ENCODE measurements at regions not wholly inside any gene's neighbourhood (a gene's known extent, or its start where the extent isn't known, plus 50 kb on each side); places are given as distances from the start of the nearest gene placed in this dataset.
"Not testable (repeated sequence)": the region's sequence is repeated elsewhere in the genome, so short reads cannot be mapped to it uniquely, and the experiment has no call there.

- Mint-ChIP-seq H3K9me3 (no peaks in the 10 kb centered on the region), H3K4me3 (no peak overlapping the region), H3K36me3 (ENCODE audit: insufficient read depth) (no peaks in the 10 kb centered on the region), H3K4me1 (no peaks in the 10 kb centered on the region), H3K27me3 (no peaks in the 10 kb centered on the region), H3K27ac (ENCODE audit: low read depth) (no peak overlapping the region)
- DNase-seq (ENCODE audit: low spot score in 2 of 2) (no peak), ATAC-seq (replicated peaks; ENCODE audit: extremely low read depth, poor library complexity, severe bottlenecking) (no peak)
These were observed 119.4 kb upstream of the SPIN1 start for GRCh38 chr9:88268886-88269285.

GRCh38 chr9:88267283-88267682 lies 121.0 kb upstream of the SPIN1 start:
- Mint-ChIP-seq H3K4me3 (no peak overlapping the region), H3K4me1 (no peaks in the 10 kb centered on the region), H3K36me3 (ENCODE audit: insufficient read depth) (no peaks in the 10 kb centered on the region), H3K9me3 (no peaks in the 10 kb centered on the region), H3K27me3 (no peaks in the 10 kb centered on the region), H3K27ac (ENCODE audit: low read depth) (no peak overlapping the region)
- no peak for DNase-seq (ENCODE audit: low spot score in 2 of 2)
- ATAC-seq (replicated peaks; ENCODE audit: extremely low read depth, poor library complexity, severe bottlenecking) = no peak

- no peaks in the 10 kb centered on the region for H3K27me3 Mint-ChIP-seq
- no peak overlapping the region for H3K27ac Mint-ChIP-seq (ENCODE audit: low read depth)
- no peaks in the 10 kb centered on the region for H3K36me3 Mint-ChIP-seq (ENCODE audit: insufficient read depth)
- ATAC-seq (replicated peaks; ENCODE audit: extremely low read depth, poor library complexity, severe bottlenecking) = no peak
- no peaks in the 10 kb centered on the region for H3K9me3 Mint-ChIP-seq
- no peak overlapping the region for H3K4me3 Mint-ChIP-seq
- no peaks in the 10 kb centered on the region for H3K4me1 Mint-ChIP-seq
- no peak for DNase-seq (ENCODE audit: low spot score in 2 of 2)
These were observed 121.8 kb upstream of the SPIN1 start for GRCh38 chr9:88266416-88266815.

- Mint-ChIP-seq H3K27ac (ENCODE audit: low read depth) (no peak overlapping the region), H3K9me3 (no peaks in the 10 kb centered on the region), H3K27me3 (peaks cover 48% of the 10 kb centered on the region), H3K36me3 (ENCODE audit: insufficient read depth) (no peaks in the 10 kb centered on the region), H3K4me1 (no peaks in the 10 kb centered on the region), H3K4me3 (no peak overlapping the region)
- DNase-seq (ENCODE audit: low spot score in 2 of 2) (no peak), ATAC-seq (replicated peaks; ENCODE audit: extremely low read depth, poor library complexity, severe bottlenecking) (no peak)
These were observed 120.7 kb upstream of the SPATA31C2 start for GRCh38 chr9:88259001-88259400.

- Mint-ChIP-seq H3K4me1 (no peaks in the 10 kb centered on the region), H3K27ac (ENCODE audit: low read depth) (no peak overlapping the region), H3K27me3 (peaks cover 48% of the 10 kb centered on the region), H3K4me3 (no peak overlapping the region), H3K36me3 (ENCODE audit: insufficient read depth) (no peaks in the 10 kb centered on the region), H3K9me3 (no peaks in the 10 kb centered on the region)
- no peak for ATAC-seq (replicated peaks; ENCODE audit: extremely low read depth, poor library complexity, severe bottlenecking)
- no peak for DNase-seq (ENCODE audit: low spot score in 2 of 2)
These were observed 120.3 kb upstream of the SPATA31C2 start for GRCh38 chr9:88258601-88259000.

- H3K27ac Mint-ChIP-seq (ENCODE audit: low read depth) = no peak overlapping the region
- no peaks in the 10 kb centered on the region for H3K4me1 Mint-ChIP-seq
- DNase-seq (ENCODE audit: low spot score in 2 of 2) = no peak
- no peak overlapping the region for H3K4me3 Mint-ChIP-seq
- peaks cover 48% of the 10 kb centered on the region for H3K27me3 Mint-ChIP-seq
- ATAC-seq (replicated peaks; ENCODE audit: extremely low read depth, poor library complexity, severe bottlenecking) = no peak
- peaks cover 1% of the 10 kb centered on the region for H3K9me3 Mint-ChIP-seq
- no peaks in the 10 kb centered on the region for H3K36me3 Mint-ChIP-seq (ENCODE audit: insufficient read depth)
These were observed 119.7 kb upstream of the SPATA31C2 start for GRCh38 chr9:88258024-88258423.

- ATAC-seq (replicated peaks; ENCODE audit: extremely low read depth, poor library complexity, severe bottlenecking) (no peak), DNase-seq (ENCODE audit: low spot score in 2 of 2) (no peak)
- Mint-ChIP-seq H3K9me3 (peaks cover 7% of the 10 kb centered on the region), H3K27me3 (peaks cover 48% of the 10 kb centered on the region), H3K36me3 (ENCODE audit: insufficient read depth) (no peaks in the 10 kb centered on the region), H3K4me1 (no peaks in the 10 kb centered on the region), H3K27ac (ENCODE audit: low read depth) (no peak overlapping the region), H3K4me3 (no peak overlapping the region)
These were observed 117.9 kb upstream of the SPATA31C2 start for GRCh38 chr9:88256216-88256615.

- Mint-ChIP-seq H3K9me3 (peaks cover 11% of the 10 kb centered on the region), H3K27me3 (peaks cover 48% of the 10 kb centered on the region)
- not testable (repeated sequence) for ATAC-seq (replicated peaks; ENCODE audit: extremely low read depth, poor library complexity, severe bottlenecking); H3K36me3 Mint-ChIP-seq (ENCODE audit: insufficient read depth); H3K4me1 Mint-ChIP-seq; DNase-seq (ENCODE audit: low spot score in 2 of 2); H3K27ac Mint-ChIP-seq (ENCODE audit: low read depth); H3K4me3 Mint-ChIP-seq
These were observed 117.5 kb upstream of the SPATA31C2 start for GRCh38 chr9:88255806-88256205.

- ATAC-seq (replicated peaks; ENCODE audit: extremely low read depth, poor library complexity, severe bottlenecking) (no peak), DNase-seq (ENCODE audit: low spot score in 2 of 2) (no peak)
- Mint-ChIP-seq H3K27ac (ENCODE audit: low read depth) (no peak overlapping the region), H3K9me3 (peaks cover 19% of the 10 kb centered on the region), H3K4me3 (no peak overlapping the region), H3K27me3 (peaks cover 43% of the 10 kb centered on the region), H3K36me3 (ENCODE audit: insufficient read depth) (no peaks in the 10 kb centered on the region), H3K4me1 (no peaks in the 10 kb centered on the region)
These were observed 113.6 kb upstream of the SPATA31C2 start for GRCh38 chr9:88251903-88252302.

GRCh38 chr9:88243736-88244135 lies 105.5 kb upstream of the SPATA31C2 start:
- H3K27me3 Mint-ChIP-seq = peaks cover 60% of the 10 kb centered on the region
- no peaks in the 10 kb centered on the region for H3K4me1 Mint-ChIP-seq
- ATAC-seq (replicated peaks; ENCODE audit: extremely low read depth, poor library complexity, severe bottlenecking) (no peak), DNase-seq (ENCODE audit: low spot score in 2 of 2) (no peak)
- no peak overlapping the region for H3K27ac Mint-ChIP-seq (ENCODE audit: low read depth)
- no peaks in the 10 kb centered on the region for H3K9me3 Mint-ChIP-seq
- H3K36me3 Mint-ChIP-seq (ENCODE audit: insufficient read depth) = peaks cover 1% of the 10 kb centered on the region
- H3K4me3 Mint-ChIP-seq = no peak overlapping the region

- H3K4me3 Mint-ChIP-seq = no peak overlapping the region
- DNase-seq (ENCODE audit: low spot score in 2 of 2) (no peak), ATAC-seq (replicated peaks; ENCODE audit: extremely low read depth, poor library complexity, severe bottlenecking) (no peak)
- H3K9me3 Mint-ChIP-seq = no peaks in the 10 kb centered on the region
- H3K27me3 Mint-ChIP-seq = peaks cover 57% of the 10 kb centered on the region
- no peak overlapping the region for H3K27ac Mint-ChIP-seq (ENCODE audit: low read depth)
- H3K4me1 Mint-ChIP-seq = peaks cover 6% of the 10 kb centered on the region
- peaks cover 1% of the 10 kb centered on the region for H3K36me3 Mint-ChIP-seq (ENCODE audit: insufficient read depth)
These were observed 104.6 kb upstream of the SPATA31C2 start for GRCh38 chr9:88242879-88243278.

- peaks cover 1% of the 10 kb centered on the region for H3K36me3 Mint-ChIP-seq (ENCODE audit: insufficient read depth)
- ATAC-seq (replicated peaks; ENCODE audit: extremely low read depth, poor library complexity, severe bottlenecking) (no peak), DNase-seq (ENCODE audit: low spot score in 2 of 2) (no peak)
- H3K9me3 Mint-ChIP-seq = no peaks in the 10 kb centered on the region
- H3K27me3 Mint-ChIP-seq = peaks cover 82% of the 10 kb centered on the region
- H3K27ac Mint-ChIP-seq (ENCODE audit: low read depth) = no peak overlapping the region
- no peak overlapping the region for H3K4me3 Mint-ChIP-seq
- H3K4me1 Mint-ChIP-seq = peaks cover 12% of the 10 kb centered on the region
These were observed 99.8 kb upstream of the SPATA31C2 start for GRCh38 chr9:88237991-88238571.

GRCh38 chr9:88237479-88237961 lies 99.2 kb upstream of the SPATA31C2 start:
- ATAC-seq (replicated peaks; ENCODE audit: extremely low read depth, poor library complexity, severe bottlenecking) = no peak
- Mint-ChIP-seq H3K4me3 (no peak overlapping the region), H3K27ac (ENCODE audit: low read depth) (no peak overlapping the region), H3K36me3 (ENCODE audit: insufficient read depth) (no peaks in the 10 kb centered on the region), H3K27me3 (peaks cover 82% of the 10 kb centered on the region), H3K4me1 (peaks cover 12% of the 10 kb centered on the region), H3K9me3 (no peaks in the 10 kb centered on the region)
- DNase-seq (ENCODE audit: low spot score in 2 of 2) = no peak
